Nephron (organoid): ENCODE measurements at regions not wholly inside any gene's neighbourhood (a gene's known extent, or its start where the extent isn't known, plus 50 kb on each side); places are given as distances from the start of the nearest gene placed in this dataset.

Experiments used
- H3K27ac Mint-ChIP-seq, 3 experiments: 2 replicates each; pipeline ENCODE4 v1.8.0; 2020; ENCODE audit warnings: mixed read lengths in 3 of 3, mild to moderate bottlenecking in 2 of 3, moderate library complexity in 1 of 3
- H3K27me3 Mint-ChIP-seq: 2 replicates; pipeline ENCODE4 v1.8.0; 2021; ENCODE audit warnings: low read depth, mild to moderate bottlenecking, moderate library complexity, mixed read lengths
- H3K36me3 Mint-ChIP-seq: 2 replicates; pipeline ENCODE4 v1.8.0; 2020; ENCODE audit warnings: low read depth, mixed read lengths
- H3K4me1 Mint-ChIP-seq: 2 replicates; pipeline ENCODE4 v1.8.0; 2020; ENCODE audit warnings: mixed read lengths
- H3K4me3 Mint-ChIP-seq, 3 experiments: 2 replicates each; pipeline ENCODE4 v1.8.0; 2020; ENCODE audit warnings: mild to moderate bottlenecking in 3 of 3, mixed read lengths in 3 of 3, moderate library complexity in 2 of 3
- H3K9me3 Mint-ChIP-seq: 2 replicates; pipeline ENCODE4 v1.8.0; 2020; ENCODE audit warnings: mixed read lengths
- CTCF ChIP-seq, 3 experiments: fragments of 200-600 bp; sonication (generic); IDR thresholded peaks; one replicate each; pipeline ENCODE4 v1.5.0; 2021; ENCODE audit warnings: antibody characterized with exemption in 3 of 3; ENCODE audit not compliant: unreplicated experiment in 3 of 3

- H3K9me3 Mint-ChIP-seq, result peaks cover 3% of the 10 kb centered on the region
- no peaks in the 10 kb centered on the region for H3K36me3 Mint-ChIP-seq
- no peak for TF ChIP-seq CTCF (IDR thresholded peaks at IDR 0.05; ENCODE audit: unreplicated experiment in 3 of 3)
- no peak overlapping the region for H3K4me3 Mint-ChIP-seq
- H3K4me1 Mint-ChIP-seq, result no peaks in the 10 kb centered on the region
- H3K27ac Mint-ChIP-seq, result no peak overlapping the region
- peaks cover 12% of the 10 kb centered on the region for H3K27me3 Mint-ChIP-seq
Observed at GRCh38 chr18:8976606-8977005, 125.9 kb upstream of the NDUFV2 start.

- peaks cover 3% of the 10 kb centered on the region for H3K9me3 Mint-ChIP-seq
- H3K4me1 Mint-ChIP-seq, result no peaks in the 10 kb centered on the region
- peaks cover 10% of the 10 kb centered on the region for H3K27me3 Mint-ChIP-seq
- TF ChIP-seq CTCF (IDR thresholded peaks at IDR 0.05; ENCODE audit: unreplicated experiment in 3 of 3), result no peak
- H3K36me3 Mint-ChIP-seq, result no peaks in the 10 kb centered on the region
- H3K27ac Mint-ChIP-seq, result no peak overlapping the region
- H3K4me3 Mint-ChIP-seq, result no peak overlapping the region
Observed at GRCh38 chr18:8977166-8977565, 125.3 kb upstream of the NDUFV2 start.

- Mint-ChIP-seq H3K27me3 (peaks cover 10% of the 10 kb centered on the region), H3K9me3 (peaks cover 3% of the 10 kb centered on the region), H3K27ac (no peak overlapping the region), H3K4me3 (no peak overlapping the region), H3K4me1 (peaks cover 3% of the 10 kb centered on the region), H3K36me3 (no peaks in the 10 kb centered on the region)
- TF ChIP-seq CTCF (IDR thresholded peaks at IDR 0.05; ENCODE audit: unreplicated experiment in 3 of 3), result no peak
Observed at GRCh38 chr18:8977701-8978100, 124.8 kb upstream of the NDUFV2 start.

- Mint-ChIP-seq H3K27me3 (peaks cover 10% of the 10 kb centered on the region), H3K9me3 (peaks cover 3% of the 10 kb centered on the region), H3K27ac (peak overlapping the region in 1 of 3 experiments; percentile 13), H3K4me3 (no peak overlapping the region), H3K36me3 (no peaks in the 10 kb centered on the region), H3K4me1 (peaks cover 5% of the 10 kb centered on the region)
- no peak for TF ChIP-seq CTCF (IDR thresholded peaks at IDR 0.05; ENCODE audit: unreplicated experiment in 3 of 3)
Observed at GRCh38 chr18:8978394-8978793, 124.1 kb upstream of the NDUFV2 start.

GRCh38 chr18:8979258-8979988, 123.1 kb upstream of the NDUFV2 start:
- Mint-ChIP-seq H3K36me3 (no peaks in the 10 kb centered on the region), H3K4me1 (peaks cover 5% of the 10 kb centered on the region), H3K9me3 (no peaks in the 10 kb centered on the region), H3K4me3 (no peak overlapping the region), H3K27ac (no peak overlapping the region), H3K27me3 (peaks cover 10% of the 10 kb centered on the region)
- no peak for TF ChIP-seq CTCF (IDR thresholded peaks at IDR 0.05; ENCODE audit: unreplicated experiment in 3 of 3)

GRCh38 chr18:8980496-8980895, 122.0 kb upstream of the NDUFV2 start:
- no peak overlapping the region for H3K4me3 Mint-ChIP-seq
- no peaks in the 10 kb centered on the region for H3K9me3 Mint-ChIP-seq
- peaks cover 10% of the 10 kb centered on the region for H3K27me3 Mint-ChIP-seq
- H3K27ac Mint-ChIP-seq, result no peak overlapping the region
- TF ChIP-seq CTCF (IDR thresholded peaks at IDR 0.05; ENCODE audit: unreplicated experiment in 3 of 3), result no peak
- no peaks in the 10 kb centered on the region for H3K36me3 Mint-ChIP-seq
- H3K4me1 Mint-ChIP-seq, result peaks cover 5% of the 10 kb centered on the region
